HG03439 (cell line): ENCODE measurements at regions not wholly inside any gene's neighbourhood (a gene's known extent, or its start where the extent isn't known, plus 50 kb on each side); places are given as distances from the start of the nearest gene placed in this dataset.

Source experiments
- ATAC-seq: cut with Tn5 transposase; IDR thresholded peaks from one replicate; pipeline ENCODE4 v1.9.1; 2021; ENCODE audit warnings: mild to moderate bottlenecking, moderate library complexity; ENCODE audit not compliant: unreplicated experiment

DNA sequence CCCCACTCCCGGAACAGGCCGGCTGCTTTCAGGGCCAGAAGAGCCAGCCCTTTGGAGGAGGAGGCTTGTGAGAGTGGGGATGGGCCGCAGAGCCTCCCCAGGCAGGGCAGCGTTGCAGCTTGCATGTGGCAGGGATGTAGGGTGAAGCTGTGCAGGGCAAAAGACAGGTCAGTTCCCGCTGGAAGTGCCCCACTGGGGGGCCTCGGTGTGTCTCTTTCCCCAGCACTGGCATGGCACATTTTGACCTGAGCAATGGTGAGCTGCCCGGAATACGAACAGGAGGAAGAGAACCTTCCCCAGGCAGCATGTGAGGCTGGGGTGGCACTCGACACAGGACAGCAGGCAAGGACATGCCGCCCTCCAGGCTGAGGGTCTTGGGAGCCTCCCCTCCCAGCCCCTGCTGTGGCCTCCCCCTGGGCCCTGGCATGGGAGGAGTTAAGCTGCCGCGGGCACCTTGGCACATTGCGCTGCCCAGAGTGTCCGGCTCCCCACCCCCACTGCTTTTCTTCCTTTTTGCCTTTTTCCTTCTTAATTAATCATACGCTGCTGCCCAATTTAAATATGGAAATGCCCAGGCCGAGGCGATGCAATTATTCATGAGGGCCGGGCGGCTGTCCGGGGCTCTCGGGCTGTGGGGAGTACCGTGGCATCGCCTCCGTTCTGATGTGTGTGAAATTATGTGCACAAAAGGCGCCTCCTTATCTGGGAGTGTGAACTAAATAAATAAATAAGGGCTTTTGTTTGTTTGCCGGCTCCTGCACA is 76.0 kb upstream of the WNT7B start:
- no peak for ATAC-seq

DNA sequence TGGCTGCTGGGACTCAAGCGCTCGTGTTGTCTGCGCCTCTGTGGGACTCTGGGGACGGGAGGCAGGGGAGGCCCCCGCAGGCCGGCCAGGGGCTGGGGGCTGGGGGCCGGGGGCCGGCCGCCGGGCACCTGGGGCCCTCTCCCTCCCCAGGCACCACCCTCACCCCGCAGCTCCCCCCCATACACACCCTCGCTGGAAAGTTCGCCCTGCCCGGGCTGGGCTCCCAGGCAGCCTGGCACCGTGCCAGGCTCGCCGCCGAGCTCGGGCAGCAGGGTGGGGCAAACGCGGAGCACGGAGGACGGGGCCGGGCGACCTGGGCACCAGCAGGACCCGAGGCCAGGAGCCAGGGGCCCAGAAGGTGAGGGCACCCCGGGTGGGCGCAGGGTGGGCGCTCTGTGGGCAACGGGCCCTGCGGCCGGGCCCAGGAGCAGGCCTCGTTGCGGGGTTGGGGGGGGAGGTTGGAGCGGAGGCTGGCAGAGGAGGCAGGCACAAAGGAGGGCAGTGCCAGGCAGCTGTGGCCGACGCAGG is 76.7 kb upstream of the WNT7B start:
- no peak for ATAC-seq

DNA sequence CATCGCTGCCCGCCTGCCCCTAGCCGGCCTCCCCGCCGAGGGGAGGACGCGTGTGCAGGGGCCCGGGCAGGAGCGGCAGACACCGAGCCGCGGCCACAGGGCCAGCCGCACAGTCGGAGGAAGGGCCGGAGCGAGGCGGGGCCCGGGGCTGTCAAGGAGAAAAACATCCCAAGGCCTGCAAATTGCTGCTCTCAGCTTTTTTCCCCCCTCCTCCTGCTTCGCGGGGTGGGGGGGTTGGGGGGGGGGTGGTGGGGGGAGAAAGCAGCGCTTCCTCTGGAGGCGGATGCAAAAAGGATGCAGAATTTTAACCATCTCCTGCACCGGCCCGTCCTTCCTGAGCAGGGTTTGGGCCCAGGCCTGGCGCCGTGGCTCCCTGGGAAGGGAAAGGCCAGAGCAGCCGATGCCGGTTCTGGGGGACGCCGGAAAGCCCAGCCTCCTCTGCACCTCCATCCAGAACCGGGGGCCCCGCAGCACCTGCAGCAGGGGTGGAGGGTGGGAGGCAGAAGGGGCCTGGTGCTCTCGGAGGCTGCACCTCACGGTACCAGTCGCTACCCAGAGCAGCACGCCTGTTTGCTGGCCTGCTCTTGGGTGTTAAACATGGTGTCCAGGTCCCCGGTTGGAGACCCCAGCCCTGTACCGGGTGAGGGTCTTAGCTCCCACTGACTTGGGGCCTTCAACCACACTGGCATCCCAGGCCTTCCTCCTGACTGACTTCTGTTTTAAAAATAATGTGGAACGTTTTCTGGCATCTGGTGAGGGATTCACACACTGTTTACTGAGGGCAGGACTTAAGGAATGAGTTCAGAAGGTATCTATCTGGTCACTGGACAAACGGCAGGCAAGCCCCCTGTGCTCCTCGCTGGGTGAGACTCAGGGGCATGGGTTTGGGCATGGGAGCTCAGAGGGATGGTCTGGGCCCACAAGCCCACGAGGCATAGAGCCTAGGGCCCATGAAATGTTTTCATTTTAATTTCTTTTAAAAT is 77.4 kb upstream of the WNT7B start:
- ATAC-seq: no peak

DNA sequence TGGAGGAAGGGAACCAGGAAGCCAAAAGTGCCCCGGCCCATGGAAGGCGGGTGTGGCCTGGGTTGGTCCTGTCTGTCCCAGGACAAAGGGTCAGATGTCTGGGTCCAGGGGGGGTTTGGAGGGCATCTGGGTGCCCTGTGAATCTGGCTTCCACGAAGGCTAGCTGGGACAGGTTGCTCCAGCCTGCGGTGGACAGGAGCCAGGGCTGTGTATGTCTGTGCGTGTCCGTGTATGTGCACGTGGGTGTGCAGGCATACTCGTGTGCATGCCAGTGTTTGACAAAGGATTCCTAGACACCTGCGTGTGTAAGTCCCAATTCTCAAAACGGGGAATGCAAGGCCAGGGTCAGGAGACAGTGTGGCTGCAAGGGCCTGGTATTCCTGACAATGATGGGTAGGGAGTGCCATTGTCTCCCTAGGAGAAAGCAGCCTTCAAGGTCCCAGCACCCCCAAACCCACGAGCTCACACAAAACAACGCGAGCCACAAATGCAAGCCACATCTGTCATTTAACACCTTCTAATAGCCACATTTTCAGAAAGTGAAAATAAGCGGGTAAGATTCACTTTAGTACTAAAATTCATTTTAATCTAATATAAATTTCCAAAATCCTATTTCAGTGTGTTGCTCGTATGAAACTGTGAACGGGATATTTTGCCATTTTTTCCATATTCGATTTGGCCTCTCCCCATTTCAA is 78.4 kb upstream of the WNT7B start:
- ATAC-seq: no peak

DNA sequence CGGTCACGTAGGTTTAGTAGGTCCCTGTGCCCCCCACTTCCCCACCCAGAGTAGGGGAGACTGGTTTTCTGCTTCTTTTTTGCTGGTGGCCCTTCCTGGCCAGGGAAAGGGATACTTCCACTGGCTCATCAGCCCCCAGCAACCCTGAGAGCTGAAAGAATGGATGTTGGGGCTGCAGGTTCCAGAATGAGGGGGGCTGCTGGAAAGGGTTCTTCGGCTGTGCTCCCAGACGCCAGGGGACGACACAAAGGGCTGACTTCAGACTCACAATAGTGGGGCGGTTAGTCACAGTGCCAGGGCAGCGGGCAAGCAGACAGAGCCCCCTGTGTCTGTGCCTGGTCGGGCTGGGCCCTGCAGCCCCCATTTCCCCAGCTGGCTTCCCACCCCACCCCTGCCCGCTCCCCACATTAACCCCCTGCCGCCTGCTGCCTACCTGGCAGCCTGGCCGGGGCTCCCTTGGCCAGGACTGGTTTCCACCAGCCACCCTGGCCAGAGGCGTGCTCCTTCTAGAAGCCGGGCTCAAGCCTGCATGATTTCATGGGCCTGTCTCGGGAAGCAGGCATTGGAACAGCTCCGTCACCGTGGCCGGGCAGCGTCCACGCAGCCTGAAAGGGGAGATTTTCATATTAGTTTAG is 79.1 kb upstream of the WNT7B start:
- ATAC-seq: no peak

DNA sequence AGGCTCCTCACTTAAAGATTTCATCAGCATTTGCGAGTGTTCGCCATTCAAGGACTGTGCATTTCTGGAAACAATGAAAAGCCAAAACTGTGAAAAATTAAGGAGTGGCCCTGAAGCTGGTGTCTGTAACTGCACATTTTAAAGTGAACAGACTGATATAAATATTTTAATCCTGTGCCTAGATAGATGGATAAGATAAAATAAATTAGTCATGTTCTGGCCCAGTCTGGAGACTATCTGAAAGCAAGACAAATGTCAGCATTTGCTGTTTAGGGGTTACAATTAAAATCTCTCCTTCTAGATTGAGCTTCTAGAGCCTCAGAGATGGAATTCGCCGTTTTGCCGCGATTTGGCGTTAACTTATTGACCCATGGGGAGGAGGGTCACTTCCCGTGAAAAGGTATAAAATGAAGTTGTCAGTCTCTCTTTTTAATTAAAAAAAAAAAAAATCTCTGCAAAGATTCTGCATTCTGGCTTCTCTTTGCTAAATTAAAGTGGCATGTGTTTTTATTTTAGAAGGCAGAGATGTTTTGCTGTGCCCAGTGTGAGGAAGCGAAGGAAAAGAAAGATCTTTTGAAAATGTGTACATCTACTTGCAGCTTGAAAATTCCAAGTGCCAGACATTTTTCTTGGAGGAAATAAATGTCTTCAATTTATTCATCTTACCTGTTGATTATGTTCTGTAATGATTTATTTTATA is 79.7 kb upstream of the WNT7B start:
- ATAC-seq: no peak

DNA sequence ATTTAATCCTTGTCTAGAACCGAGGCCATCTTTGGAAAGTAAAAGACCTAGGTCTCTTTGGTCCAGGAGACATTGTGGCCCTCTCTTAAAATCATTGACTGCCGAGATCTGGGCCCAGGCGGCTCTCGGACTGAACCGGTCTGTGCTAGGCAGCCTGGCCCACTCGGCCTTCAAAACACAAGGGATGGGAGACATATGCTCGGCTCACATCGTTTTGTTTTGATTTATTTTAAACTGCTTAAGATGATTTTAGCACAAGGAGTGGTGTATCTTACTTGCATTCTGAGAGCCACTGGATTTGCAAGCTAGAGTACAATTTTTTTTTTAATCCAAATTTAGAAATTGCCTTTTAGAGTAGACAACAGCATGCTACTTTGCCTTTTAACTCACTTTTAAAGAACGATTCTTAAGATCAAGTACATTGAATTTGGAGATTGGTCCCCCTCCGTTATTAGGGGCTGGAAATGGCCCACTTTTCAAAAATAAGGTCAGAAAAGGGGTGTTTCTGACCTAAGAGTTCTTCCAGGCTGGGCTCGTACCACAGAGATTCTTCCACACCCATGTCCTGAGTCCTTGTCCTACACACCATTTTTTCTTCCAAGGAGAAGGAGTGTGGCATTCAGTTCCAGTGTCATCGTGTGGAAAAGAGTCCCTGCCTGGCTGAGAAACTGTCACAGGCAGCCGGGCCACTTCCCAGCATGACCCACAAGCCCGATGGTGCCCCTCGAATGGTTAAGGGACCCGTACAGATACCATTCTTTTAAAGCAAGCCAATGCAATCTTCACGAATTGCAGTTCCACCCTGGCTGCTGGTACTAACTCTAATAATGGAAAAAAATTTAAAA is 80.5 kb upstream of the WNT7B start:
- ATAC-seq: no peak

DNA sequence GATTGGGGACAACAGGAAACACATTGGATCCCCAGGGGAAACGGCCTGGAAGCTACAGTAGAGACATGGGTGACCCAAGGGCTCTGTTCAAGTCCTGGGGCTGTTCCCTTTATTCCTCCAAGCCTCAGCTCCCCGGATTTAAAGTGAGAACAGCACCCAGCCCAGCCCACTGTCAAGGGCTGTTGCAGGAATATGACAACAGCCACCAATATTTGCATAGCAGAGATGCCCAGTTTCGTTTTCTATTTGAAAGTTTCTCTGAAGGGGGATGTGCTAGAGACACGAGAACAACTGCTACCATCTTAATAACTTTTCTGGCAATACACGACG is 81.1 kb upstream of the WNT7B start:
- peak; percentile 63 for ATAC-seq

DNA sequence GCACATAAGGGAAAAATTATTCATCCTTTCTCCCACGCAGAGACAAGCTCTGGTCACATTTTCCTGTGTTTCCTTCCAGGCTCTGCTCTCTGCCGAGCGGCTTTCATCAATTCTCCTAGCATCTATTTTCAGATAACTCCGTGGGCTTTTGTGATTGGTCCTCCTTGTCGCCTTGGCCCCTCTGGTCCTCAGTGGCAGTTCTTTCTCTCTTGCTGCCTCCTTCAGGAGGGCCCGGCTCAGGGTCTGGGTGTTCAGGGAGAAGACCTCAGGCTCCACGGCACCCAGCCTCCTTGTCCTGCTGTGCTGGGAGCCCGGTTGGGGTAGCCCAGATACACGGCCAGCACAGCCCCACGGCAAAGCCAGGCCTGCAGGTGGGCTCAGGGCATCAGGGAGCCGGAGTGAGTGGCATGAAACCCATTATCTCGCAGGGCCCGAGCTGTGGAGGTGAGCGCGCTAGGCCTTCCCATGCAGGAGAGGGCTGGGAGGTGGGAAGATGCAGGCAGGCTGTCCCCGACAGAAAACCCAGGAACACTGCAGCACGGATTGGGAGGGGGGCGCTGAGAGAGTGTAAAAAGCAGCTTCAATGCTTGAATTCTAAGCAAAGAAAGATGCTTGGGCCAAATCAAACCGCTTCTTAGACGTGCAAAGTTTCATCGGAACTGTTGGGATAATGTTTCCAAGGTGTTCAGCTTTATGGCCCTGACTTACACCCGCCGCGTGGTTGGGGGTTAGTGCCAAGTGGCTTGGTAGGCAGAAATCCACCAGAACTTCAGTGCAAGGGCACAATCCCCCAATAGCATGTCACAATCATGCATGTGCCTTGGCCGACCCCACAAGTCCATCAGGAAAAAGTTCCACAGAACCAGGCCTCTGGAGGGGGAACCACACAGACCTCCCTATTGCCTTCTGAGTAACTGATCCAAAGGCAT is 81.9 kb upstream of the WNT7B start:
- ATAC-seq: no peak

DNA sequence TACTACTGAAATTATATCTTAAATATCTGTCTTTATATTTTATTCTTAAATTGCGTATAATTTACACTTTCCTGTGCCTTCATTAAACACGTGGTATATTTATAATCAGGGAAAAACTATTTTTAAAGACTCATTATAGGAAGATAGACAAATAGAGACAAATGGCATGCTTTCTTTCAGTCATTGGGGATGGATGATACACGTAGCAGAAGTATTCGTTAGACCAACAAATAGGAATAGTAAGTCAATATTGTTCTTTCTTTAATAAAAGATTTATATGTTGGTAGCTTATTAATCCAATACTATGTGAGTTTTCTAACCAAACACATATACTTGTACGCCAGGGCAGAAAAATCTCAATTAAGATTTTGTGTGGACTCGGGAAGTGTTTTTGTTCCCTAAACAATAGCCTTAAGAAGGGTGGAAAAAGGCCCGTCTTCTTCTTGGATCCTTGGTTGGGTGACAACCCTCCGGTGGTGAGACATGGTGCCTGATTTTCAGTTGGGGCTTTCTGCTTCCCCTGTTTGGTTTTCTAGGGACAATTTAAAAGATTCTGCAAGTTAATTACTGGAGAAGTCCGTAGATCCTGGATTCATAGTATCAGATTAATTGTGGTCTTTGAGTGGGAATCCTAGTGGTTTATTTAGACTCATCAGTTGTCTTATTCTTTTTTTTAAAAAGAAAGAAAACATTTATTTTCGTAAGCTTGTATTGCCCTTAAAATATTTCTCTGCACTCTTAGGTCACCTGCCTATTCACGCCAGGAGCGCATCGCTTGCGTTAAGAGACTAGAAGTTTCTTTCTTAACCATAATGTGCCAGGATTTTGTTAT is 83.5 kb upstream of the WNT7B start:
- no peak for ATAC-seq

DNA sequence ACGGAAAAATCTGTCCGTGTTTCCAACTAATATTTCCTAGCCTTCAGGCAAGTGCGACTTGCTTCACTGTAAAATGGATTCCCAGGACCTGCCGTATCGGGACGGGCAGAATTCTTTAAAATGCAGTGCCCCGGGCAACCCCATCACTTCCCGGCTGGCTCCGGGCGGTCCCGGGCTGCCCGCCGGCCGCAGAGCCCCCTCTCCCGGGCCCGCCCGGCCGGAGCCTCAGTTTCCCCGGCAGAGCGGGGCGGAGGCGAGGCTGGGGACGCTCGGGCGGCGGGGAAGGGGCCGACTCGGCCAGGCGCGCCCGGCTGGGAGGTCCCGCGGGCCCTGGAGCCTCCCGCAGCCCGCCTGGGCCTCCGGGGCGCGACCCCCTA is 84.2 kb upstream of the WNT7B start:
- no peak for ATAC-seq

DNA sequence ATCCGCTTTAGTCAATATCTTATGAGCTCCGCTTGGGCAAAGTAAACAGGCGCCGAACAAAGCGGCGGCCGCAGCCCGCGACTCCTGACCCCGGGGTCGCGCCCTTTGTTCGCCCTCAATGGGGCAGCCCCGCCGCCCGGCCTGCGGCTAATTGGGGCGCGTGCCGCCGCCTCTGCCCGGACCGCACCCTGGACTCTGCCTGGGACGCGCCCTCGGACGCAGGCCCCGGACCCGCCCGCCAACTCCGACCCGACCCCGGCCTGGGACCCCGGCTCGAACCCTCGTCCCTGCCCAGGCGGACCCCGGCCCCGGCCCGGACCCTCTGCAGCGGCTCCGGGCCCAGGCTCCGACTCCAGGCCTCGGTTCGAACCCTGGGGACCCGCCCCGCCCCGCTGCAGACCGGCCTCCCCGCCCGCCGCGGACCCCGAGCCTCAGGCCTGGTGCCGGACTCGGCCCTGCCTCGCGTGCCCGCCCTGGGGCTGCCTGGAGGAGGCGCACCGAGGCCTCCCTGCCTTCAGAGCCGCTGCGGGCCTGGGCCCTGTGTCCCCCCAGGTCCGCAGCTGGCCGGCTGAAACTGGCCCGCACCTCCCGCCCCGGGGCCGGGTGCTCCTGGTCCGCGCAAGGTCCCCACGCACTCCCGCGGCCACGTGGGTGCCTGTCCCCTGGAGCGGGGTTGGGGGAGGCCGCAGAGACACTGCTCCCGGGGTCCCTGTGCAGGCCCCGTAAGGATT is 84.7 kb upstream of the WNT7B start:
- ATAC-seq: no peak

DNA sequence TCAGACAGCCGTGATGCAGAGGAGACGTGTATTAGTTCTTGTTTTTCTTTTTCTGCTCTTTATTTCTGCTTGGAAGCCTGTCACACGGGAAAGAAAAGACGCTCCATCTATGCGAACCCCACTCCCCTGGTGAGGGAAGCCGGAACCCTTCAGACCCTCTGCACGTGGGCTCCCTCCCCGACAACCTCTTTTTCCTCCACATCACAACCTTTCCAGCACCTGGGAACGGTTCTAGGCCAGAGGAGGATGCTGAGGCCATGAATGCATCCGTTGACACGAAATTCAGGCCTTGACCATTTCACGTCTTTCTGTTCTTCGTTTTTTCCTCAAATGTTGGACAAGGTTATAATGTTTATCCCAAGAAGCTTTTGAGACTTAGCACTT is 85.3 kb upstream of the WNT7B start:
- no peak for ATAC-seq

DNA sequence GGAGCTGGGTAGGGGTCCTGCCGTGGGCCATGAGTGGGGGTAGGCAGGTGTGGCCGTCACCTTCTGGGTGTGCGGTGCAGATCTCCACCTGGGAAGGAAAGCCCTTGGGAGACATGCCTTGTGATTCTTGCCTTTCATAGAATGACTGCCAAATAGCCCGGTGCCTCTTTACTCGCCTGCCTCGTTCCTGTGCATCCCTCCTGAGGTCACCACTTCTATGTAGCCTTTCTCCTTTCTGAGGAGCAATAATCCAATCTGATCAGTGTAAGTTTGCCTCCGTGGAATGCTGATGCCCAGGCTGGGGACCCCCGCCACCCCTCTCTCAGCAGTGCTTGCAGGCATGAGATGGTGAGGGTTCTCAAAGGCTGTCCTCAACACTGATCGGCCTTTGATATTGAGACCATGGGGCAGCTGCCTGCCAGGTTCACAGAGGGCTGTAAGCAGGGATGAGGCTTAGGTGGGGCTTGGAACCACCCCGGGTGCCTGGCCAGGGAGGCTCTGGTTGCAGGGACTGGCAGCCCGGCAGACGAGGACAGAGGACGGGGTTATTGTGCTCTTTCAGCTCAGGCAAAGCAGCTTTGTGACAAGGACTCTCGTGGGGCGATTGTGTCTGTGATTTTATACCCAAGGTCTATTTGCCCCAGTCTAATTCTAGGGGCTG is 86.1 kb upstream of the WNT7B start:
- ATAC-seq: no peak

DNA sequence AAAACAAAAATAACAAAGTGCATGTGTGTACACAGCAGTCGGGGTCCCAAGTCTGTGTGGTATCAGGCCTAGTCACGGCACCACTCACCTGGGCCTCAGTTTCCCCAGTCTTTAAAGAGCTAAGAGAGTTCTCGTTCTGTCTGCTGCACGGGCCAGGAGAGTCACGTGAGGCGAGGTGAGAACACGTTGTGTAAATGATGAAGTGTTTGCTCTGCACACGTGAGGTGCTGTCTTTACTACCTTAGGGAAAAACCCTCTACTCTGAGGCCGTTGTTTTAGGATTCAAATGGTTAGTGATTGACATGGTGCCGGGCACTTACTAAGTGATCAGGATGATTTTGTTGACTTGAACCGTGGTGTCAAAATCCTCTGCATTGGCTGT is 86.5 kb upstream of the PPARA start:
- ATAC-seq: no peak

DNA sequence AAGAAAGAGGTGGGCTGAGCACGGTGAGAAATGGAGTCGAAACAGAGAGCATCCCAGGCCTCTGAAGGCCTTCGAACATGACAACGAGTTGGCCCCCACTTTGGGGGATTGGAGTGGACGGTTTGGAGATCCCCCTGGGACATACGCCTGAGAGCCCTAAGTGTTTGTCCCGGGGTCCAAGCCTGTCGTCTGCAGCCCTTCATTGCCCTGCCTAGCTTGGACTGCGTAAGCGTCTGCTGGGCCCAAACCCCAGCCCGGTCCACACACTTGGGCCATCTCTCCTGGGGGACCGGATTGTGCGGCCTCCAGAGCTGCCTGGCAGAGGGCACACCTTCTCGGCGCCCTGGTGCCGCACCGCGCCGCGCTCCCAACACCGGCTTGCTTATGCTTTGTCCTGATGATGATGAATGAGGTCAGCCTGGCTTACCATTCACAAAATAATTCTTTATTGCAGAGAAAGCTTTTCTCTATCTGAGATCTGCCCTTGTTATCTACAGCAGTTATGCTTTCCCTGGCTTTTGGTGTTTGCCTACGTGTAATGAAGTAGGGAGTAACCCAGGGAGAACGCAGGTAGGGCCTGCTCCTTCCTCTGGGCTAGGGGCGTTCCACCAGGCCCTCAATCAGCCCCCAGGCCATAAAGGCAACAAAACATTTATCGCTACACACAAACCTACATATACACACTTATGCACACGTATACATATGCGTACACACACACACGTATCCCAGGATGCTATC is 85.9 kb upstream of the PPARA start:
- ATAC-seq: no peak
